Transverse colon (tissue), 3 donors: ENCODE measurements at regions not wholly inside any gene's neighbourhood (a gene's known extent, or its start where the extent isn't known, plus 50 kb on each side); places are given as distances from the start of the nearest gene placed in this dataset.

Experiments used
- POLR2A ChIP-seq: fragments of 450-650 bp; IDR thresholded peaks from one replicate; pipeline ENCODE4 v1.6.1; 2016; ENCODE audit warnings: antibody characterized with exemption, mild to moderate bottlenecking, moderate library complexity
- TF ChIP-seq, protein P1 (sequence below), 5 experiments: fragments of 200-600 bp in 3 of 5; fragments of 450-650 bp in 2 of 5; sonication (generic) in 3 of 5; IDR thresholded peaks; 1 replicate in 2 of 5; 2 replicates in 3 of 5; pipeline ENCODE4 v1.5.1; 2016 to 2017; ENCODE audit warnings: antibody characterized with exemption in 5 of 5, inconsistent platforms in 3 of 5, mild to moderate bottlenecking in 2 of 5, moderate library complexity in 1 of 5

DNA sequence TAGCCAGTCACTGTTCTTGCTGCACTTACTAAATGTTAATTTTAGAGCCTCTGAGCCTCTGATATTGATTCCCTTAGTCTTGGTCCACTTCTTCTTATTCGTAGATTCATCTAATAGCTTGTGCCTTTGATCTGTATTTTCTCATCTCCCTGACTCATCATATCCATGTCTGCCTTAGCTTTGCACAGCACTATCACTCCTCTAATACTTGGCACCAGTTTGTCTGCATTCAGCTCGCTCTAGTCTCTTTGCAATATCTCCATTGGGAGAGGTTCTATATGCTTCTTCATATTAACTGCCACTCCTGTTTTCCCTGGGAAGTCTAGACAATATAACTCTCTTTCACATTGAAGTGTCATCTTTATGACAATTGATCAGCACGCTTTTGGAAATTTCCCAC is 68.5 kb upstream of the CSRP2 start:
- TF ChIP-seq POLR2A: no peak
- TF ChIP-seq, protein P1, sequence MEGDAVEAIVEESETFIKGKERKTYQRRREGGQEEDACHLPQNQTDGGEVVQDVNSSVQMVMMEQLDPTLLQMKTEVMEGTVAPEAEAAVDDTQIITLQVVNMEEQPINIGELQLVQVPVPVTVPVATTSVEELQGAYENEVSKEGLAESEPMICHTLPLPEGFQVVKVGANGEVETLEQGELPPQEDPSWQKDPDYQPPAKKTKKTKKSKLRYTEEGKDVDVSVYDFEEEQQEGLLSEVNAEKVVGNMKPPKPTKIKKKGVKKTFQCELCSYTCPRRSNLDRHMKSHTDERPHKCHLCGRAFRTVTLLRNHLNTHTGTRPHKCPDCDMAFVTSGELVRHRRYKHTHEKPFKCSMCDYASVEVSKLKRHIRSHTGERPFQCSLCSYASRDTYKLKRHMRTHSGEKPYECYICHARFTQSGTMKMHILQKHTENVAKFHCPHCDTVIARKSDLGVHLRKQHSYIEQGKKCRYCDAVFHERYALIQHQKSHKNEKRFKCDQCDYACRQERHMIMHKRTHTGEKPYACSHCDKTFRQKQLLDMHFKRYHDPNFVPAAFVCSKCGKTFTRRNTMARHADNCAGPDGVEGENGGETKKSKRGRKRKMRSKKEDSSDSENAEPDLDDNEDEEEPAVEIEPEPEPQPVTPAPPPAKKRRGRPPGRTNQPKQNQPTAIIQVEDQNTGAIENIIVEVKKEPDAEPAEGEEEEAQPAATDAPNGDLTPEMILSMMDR (IDR thresholded peaks at IDR 0.05): no peak
